GM23338 (cell line): ENCODE measurements at regions not wholly inside any gene's neighbourhood (a gene's known extent, or its start where the extent isn't known, plus 50 kb on each side); places are given as distances from the start of the nearest gene placed in this dataset.

Experiments
- ATAC-seq: fragments of 200-7000 bp; cut with Tn5 transposase; 3 replicates; pipeline ENCODE4 v1.9.1; 2020
- DNase-seq: peaks from one replicate; pipeline ENCODE4 v3.0.0-alpha.2; 2015; ENCODE audit warnings: low spot score
- H2AFZ ChIP-seq: fragments of 200-600 bp; sonication (generic); 2 replicates; pipeline ENCODE4 v1.8.0; 2016; ENCODE audit warnings: antibody characterized with exemption, mild to moderate bottlenecking, moderate library complexity
- H3F3A ChIP-seq: fragments of 200-600 bp; sonication (generic); replicated peaks from 2 replicates; pipeline ENCODE4 v1.8.0; 2017; ENCODE audit warnings: antibody characterized with exemption, mixed run types, low read depth
- H3K27ac ChIP-seq: fragments of 200-600 bp; sonication (generic); 2 replicates; pipeline ENCODE4 v1.6.1; 2016; ENCODE audit warnings: low read depth
- H3K27me3 ChIP-seq: fragments of 200-600 bp; sonication (generic); 2 replicates; pipeline ENCODE4 v1.8.0; 2016; ENCODE audit warnings: mild to moderate bottlenecking, mixed run types, moderate library complexity; ENCODE audit not compliant: insufficient read depth
- H3K36me3 ChIP-seq: fragments of 200-600 bp; sonication (generic); 2 replicates; pipeline ENCODE4 v1.8.0; 2016; ENCODE audit warnings: mild to moderate bottlenecking; ENCODE audit not compliant: insufficient read depth
- H3K4me1 ChIP-seq: fragments of 200-600 bp; sonication (generic); 2 replicates; pipeline ENCODE4 v1.8.0; 2016; ENCODE audit warnings: mild to moderate bottlenecking, moderate library complexity; ENCODE audit not compliant: insufficient read depth
- H3K4me2 ChIP-seq: fragments of 200-600 bp; sonication (generic); 2 replicates; pipeline ENCODE4 v1.7.1; 2017; ENCODE audit warnings: mixed run types
- H3K4me3 ChIP-seq: fragments of 200-600 bp; sonication (generic); 2 replicates; pipeline ENCODE4 v1.6.1; 2016; ENCODE audit warnings: mixed run types
- H3K79me2 ChIP-seq: fragments of 200-600 bp; sonication (generic); replicated peaks from 2 replicates; pipeline ENCODE4 v1.8.0; 2017; ENCODE audit warnings: mild to moderate bottlenecking; ENCODE audit not compliant: insufficient read depth
- H3K9me2 ChIP-seq: fragments of 200-600 bp; sonication (generic); 2 replicates; pipeline ENCODE4 v1.8.0; 2017; ENCODE audit not compliant: insufficient read depth
- H4K20me1 ChIP-seq: fragments of 200-600 bp; sonication (generic); replicated peaks from 2 replicates; pipeline ENCODE4 v1.8.0; 2017; ENCODE audit warnings: mild to moderate bottlenecking; ENCODE audit not compliant: insufficient read depth
- H3K27ac Mint-ChIP-seq: 2 replicates; pipeline ENCODE4 v1.8.0; 2020; ENCODE audit warnings: inconsistent platforms, mild to moderate bottlenecking, moderate library complexity, mixed read lengths
- H3K27me3 Mint-ChIP-seq: 3 replicates; pipeline ENCODE4 v1.8.0; 2022; ENCODE audit warnings: low read depth, mild to moderate bottlenecking, moderate library complexity, mixed read lengths, inconsistent platforms; ENCODE audit not compliant: insufficient read depth, poor library complexity
- H3K36me3 Mint-ChIP-seq: 3 replicates; pipeline ENCODE4 v1.8.0; 2021; ENCODE audit warnings: low read depth, mild to moderate bottlenecking, inconsistent platforms, moderate library complexity, mixed read lengths
- H3K4me1 Mint-ChIP-seq: 3 replicates; pipeline ENCODE4 v1.8.0; 2020; ENCODE audit warnings: mild to moderate bottlenecking, inconsistent platforms, mixed read lengths
- H3K4me3 Mint-ChIP-seq: 3 replicates; pipeline ENCODE4 v1.8.0; 2021; ENCODE audit warnings: moderate library complexity, mild to moderate bottlenecking, inconsistent platforms, mixed read lengths
- H3K9me3 Mint-ChIP-seq: 3 replicates; pipeline ENCODE4 v1.8.0; 2020; ENCODE audit warnings: moderate library complexity, mild to moderate bottlenecking, inconsistent platforms, mixed read lengths
- CREB1 ChIP-seq: fragments of 250-450 bp; sonication (Bioruptor Pico); IDR thresholded peaks from 2 replicates; pipeline ENCODE4 v1.5.0; 2020; ENCODE audit warnings: low read depth, mild to moderate bottlenecking, moderate library complexity
- EZH2 ChIP-seq: fragments of 200-600 bp; sonication (generic); IDR thresholded peaks from one replicate; pipeline ENCODE4 v1.8.0; 2017; ENCODE audit warnings: antibody characterized with exemption, mild to moderate bottlenecking, low read depth; ENCODE audit not compliant: unreplicated experiment
- EZH2phosphoT487 ChIP-seq: fragments of 200-600 bp; sonication (generic); IDR thresholded peaks from one replicate; pipeline ENCODE4 v1.8.1; 2018; ENCODE audit warnings: antibody characterized with exemption; ENCODE audit not compliant: unreplicated experiment
- JUNB ChIP-seq: IDR thresholded peaks from one replicate; pipeline ENCODE4 v1.6.1; 2016; ENCODE audit warnings: antibody characterized with exemption; ENCODE audit not compliant: unreplicated experiment
- NANOG ChIP-seq: IDR thresholded peaks from 2 replicates; pipeline ENCODE4 v1.6.1; 2016; ENCODE audit warnings: antibody characterized with exemption, borderline replicate concordance
- POLR2AphosphoS5 ChIP-seq: IDR thresholded peaks from 2 replicates; pipeline ENCODE4 v1.6.1; 2016; ENCODE audit warnings: antibody characterized with exemption, low read depth
- STAT1 ChIP-seq: IDR thresholded peaks from one replicate; pipeline ENCODE4 v1.6.1; 2016; ENCODE audit warnings: antibody characterized with exemption; ENCODE audit not compliant: unreplicated experiment
- ZNF114 ChIP-seq: fragments of 250-450 bp; sonication (Bioruptor Pico); IDR thresholded peaks from 2 replicates; pipeline ENCODE4 v1.5.0; 2020; ENCODE audit warnings: mild to moderate bottlenecking, moderate library complexity
- TF ChIP-seq, protein P1 (sequence below): IDR thresholded peaks from one replicate; pipeline ENCODE4 v1.6.1; 2018; ENCODE audit warnings: antibody characterized with exemption; ENCODE audit not compliant: unreplicated experiment
- TF ChIP-seq, protein P2 (sequence below): fragments of 250-450 bp; sonication (Bioruptor Pico); IDR thresholded peaks from 2 replicates; pipeline ENCODE4 v1.5.0; 2020; ENCODE audit warnings: mild to moderate bottlenecking, moderate library complexity
- TF ChIP-seq, protein P3 (sequence below), 2 experiments: fragments of 200-600 bp in 1 of 2; sonication (generic) in 1 of 2; conservative IDR thresholded peaks; 2 replicates each; pipeline versions ENCODE4 v1.5.1 to v1.6.1; 2016 to 2017; ENCODE audit warnings: antibody characterized with exemption in 2 of 2, low read depth in 2 of 2, mild to moderate bottlenecking in 2 of 2, moderate library complexity in 1 of 2

GRCh38 chr5:5777013-5777412 lies 354.5 kb downstream of the ICE1 start:
- Mint-ChIP-seq H3K4me3 (no peak overlapping the region), H3K4me1 (no peaks in the 10 kb centered on the region), H3K27me3 (peaks cover 1% of the 10 kb centered on the region), H3K27ac (no peak overlapping the region), H3K9me3 (peaks cover 4% of the 10 kb centered on the region; the same call in 1 of the 3 replicates), H3K36me3 (peaks cover 2% of the 10 kb centered on the region; the same call in 1 of the 3 replicates)
- Histone ChIP-seq H3K4me1 (no peaks in the 10 kb centered on the region), H3K9me2 (peaks cover 3% of the 10 kb centered on the region; the same call in 1 of the 2 replicates), H3K27me3 (no peaks in the 10 kb centered on the region), H3F3A (no peaks in the 10 kb centered on the region), H3K27ac (no peak overlapping the region), H4K20me1 (no peaks in the 10 kb centered on the region), H3K4me2 (no peak overlapping the region), H2AFZ (no peak overlapping the region), H3K36me3 (no peaks in the 10 kb centered on the region), H3K79me2 (no peaks in the 10 kb centered on the region), H3K4me3 (no peak overlapping the region)
- DNase-seq: no peak
- no peak for TF ChIP-seq EZH2
- TF ChIP-seq ZNF114 (CRISPR knock-in tag): no peak
- no peak for TF ChIP-seq EZH2phosphoT487
- no peak for TF ChIP-seq NANOG
- no peak for TF ChIP-seq POLR2AphosphoS5
- TF ChIP-seq, protein P1, sequence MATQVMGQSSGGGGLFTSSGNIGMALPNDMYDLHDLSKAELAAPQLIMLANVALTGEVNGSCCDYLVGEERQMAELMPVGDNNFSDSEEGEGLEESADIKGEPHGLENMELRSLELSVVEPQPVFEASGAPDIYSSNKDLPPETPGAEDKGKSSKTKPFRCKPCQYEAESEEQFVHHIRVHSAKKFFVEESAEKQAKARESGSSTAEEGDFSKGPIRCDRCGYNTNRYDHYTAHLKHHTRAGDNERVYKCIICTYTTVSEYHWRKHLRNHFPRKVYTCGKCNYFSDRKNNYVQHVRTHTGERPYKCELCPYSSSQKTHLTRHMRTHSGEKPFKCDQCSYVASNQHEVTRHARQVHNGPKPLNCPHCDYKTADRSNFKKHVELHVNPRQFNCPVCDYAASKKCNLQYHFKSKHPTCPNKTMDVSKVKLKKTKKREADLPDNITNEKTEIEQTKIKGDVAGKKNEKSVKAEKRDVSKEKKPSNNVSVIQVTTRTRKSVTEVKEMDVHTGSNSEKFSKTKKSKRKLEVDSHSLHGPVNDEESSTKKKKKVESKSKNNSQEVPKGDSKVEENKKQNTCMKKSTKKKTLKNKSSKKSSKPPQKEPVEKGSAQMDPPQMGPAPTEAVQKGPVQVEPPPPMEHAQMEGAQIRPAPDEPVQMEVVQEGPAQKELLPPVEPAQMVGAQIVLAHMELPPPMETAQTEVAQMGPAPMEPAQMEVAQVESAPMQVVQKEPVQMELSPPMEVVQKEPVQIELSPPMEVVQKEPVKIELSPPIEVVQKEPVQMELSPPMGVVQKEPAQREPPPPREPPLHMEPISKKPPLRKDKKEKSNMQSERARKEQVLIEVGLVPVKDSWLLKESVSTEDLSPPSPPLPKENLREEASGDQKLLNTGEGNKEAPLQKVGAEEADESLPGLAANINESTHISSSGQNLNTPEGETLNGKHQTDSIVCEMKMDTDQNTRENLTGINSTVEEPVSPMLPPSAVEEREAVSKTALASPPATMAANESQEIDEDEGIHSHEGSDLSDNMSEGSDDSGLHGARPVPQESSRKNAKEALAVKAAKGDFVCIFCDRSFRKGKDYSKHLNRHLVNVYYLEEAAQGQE: no peak
- no peak for TF ChIP-seq JUNB
- TF ChIP-seq, protein P2, sequence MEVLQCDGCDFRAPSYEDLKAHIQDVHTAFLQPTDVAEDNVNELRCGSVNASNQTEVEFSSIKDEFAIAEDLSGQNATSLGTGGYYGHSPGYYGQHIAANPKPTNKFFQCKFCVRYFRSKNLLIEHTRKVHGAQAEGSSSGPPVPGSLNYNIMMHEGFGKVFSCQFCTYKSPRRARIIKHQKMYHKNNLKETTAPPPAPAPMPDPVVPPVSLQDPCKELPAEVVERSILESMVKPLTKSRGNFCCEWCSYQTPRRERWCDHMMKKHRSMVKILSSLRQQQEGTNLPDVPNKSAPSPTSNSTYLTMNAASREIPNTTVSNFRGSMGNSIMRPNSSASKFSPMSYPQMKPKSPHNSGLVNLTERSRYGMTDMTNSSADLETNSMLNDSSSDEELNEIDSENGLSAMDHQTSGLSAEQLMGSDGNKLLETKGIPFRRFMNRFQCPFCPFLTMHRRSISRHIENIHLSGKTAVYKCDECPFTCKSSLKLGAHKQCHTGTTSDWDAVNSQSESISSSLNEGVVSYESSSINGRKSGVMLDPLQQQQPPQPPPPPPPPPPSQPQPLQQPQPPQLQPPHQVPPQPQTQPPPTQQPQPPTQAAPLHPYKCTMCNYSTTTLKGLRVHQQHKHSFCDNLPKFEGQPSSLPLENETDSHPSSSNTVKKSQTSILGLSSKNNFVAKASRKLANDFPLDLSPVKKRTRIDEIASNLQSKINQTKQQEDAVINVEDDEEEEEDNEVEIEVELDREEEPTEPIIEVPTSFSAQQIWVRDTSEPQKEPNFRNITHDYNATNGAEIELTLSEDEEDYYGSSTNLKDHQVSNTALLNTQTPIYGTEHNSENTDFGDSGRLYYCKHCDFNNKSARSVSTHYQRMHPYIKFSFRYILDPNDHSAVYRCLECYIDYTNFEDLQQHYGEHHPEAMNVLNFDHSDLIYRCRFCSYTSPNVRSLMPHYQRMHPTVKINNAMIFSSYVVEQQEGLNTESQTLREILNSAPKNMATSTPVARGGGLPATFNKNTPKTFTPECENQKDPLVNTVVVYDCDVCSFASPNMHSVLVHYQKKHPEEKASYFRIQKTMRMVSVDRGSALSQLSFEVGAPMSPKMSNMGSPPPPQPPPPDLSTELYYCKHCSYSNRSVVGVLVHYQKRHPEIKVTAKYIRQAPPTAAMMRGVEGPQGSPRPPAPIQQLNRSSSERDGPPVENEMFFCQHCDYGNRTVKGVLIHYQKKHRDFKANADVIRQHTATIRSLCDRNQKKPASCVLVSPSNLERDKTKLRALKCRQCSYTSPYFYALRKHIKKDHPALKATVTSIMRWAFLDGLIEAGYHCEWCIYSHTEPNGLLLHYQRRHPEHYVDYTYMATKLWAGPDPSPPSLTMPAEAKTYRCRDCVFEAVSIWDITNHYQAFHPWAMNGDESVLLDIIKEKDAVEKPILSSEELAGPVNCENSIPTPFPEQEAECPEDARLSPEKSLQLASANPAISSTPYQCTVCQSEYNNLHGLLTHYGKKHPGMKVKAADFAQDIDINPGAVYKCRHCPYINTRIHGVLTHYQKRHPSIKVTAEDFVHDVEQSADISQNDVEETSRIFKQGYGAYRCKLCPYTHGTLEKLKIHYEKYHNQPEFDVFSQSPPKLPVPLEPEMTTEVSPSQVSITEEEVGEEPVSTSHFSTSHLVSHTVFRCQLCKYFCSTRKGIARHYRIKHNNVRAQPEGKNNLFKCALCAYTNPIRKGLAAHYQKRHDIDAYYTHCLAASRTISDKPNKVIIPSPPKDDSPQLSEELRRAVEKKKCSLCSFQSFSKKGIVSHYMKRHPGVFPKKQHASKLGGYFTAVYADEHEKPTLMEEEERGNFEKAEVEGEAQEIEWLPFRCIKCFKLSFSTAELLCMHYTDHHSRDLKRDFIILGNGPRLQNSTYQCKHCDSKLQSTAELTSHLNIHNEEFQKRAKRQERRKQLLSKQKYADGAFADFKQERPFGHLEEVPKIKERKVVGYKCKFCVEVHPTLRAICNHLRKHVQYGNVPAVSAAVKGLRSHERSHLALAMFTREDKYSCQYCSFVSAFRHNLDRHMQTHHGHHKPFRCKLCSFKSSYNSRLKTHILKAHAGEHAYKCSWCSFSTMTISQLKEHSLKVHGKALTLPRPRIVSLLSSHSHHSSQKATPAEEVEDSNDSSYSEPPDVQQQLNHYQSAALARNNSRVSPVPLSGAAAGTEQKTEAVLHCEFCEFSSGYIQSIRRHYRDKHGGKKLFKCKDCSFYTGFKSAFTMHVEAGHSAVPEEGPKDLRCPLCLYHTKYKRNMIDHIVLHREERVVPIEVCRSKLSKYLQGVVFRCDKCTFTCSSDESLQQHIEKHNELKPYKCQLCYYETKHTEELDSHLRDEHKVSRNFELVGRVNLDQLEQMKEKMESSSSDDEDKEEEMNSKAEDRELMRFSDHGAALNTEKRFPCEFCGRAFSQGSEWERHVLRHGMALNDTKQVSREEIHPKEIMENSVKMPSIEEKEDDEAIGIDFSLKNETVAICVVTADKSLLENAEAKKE (CRISPR knock-in tag): no peak
- TF ChIP-seq CREB1 (CRISPR knock-in tag): no peak
- TF ChIP-seq, protein P3, sequence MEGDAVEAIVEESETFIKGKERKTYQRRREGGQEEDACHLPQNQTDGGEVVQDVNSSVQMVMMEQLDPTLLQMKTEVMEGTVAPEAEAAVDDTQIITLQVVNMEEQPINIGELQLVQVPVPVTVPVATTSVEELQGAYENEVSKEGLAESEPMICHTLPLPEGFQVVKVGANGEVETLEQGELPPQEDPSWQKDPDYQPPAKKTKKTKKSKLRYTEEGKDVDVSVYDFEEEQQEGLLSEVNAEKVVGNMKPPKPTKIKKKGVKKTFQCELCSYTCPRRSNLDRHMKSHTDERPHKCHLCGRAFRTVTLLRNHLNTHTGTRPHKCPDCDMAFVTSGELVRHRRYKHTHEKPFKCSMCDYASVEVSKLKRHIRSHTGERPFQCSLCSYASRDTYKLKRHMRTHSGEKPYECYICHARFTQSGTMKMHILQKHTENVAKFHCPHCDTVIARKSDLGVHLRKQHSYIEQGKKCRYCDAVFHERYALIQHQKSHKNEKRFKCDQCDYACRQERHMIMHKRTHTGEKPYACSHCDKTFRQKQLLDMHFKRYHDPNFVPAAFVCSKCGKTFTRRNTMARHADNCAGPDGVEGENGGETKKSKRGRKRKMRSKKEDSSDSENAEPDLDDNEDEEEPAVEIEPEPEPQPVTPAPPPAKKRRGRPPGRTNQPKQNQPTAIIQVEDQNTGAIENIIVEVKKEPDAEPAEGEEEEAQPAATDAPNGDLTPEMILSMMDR (conservative IDR thresholded peaks at IDR 0.05; ENCODE audit: low read depth in 2 of 2): no peak
- TF ChIP-seq STAT1: no peak
- no peak for ATAC-seq
